PFSK-1 (cell line): ENCODE measurements at regions not wholly inside any gene's neighbourhood (a gene's known extent, or its start where the extent isn't known, plus 50 kb on each side); places are given as distances from the start of the nearest gene placed in this dataset.

Source experiments
- FOXP2 ChIP-seq: optimal IDR thresholded peaks from 2 replicates; pipeline ENCODE3; 2011; ENCODE audit warnings: borderline replicate concordance, control low read depth, inconsistent platforms; ENCODE audit not compliant: insufficient read depth; ENCODE audit errors: extremely low read length, extremely low read depth
- POLR2AphosphoS5 ChIP-seq: IDR thresholded peaks from 2 replicates; pipeline ENCODE4 v1.6.1; 2012; ENCODE audit warnings: low read depth, mild to moderate bottlenecking, control low read depth, low read length, moderate library complexity
- REST ChIP-seq, 2 experiments: IDR thresholded peaks; 2 replicates each; pipeline versions ENCODE4 v1.6.1 to v1.8.0; 2011 to 2012; ENCODE audit warnings: low read depth in 2 of 2, low read length in 2 of 2, control low read depth in 1 of 2, inconsistent platforms in 1 of 2, mild to moderate bottlenecking in 1 of 2, moderate library complexity in 1 of 2; ENCODE audit not compliant: insufficient read depth in 1 of 2
- SIN3A ChIP-seq: IDR thresholded peaks from 2 replicates; pipeline ENCODE4 v1.6.1; 2012; ENCODE audit warnings: mild to moderate bottlenecking, low read length, moderate library complexity, borderline replicate concordance; ENCODE audit not compliant: insufficient read depth

GRCh38 chr18:27400001-27400400 is 214.9 kb upstream of the CHST9 start:
- TF ChIP-seq REST (IDR thresholded peaks at IDR 0.05; ENCODE audit: insufficient read depth in 1 of 2, low read depth in 2 of 2, low read length in 2 of 2) (no peak), POLR2AphosphoS5 (no peak), SIN3A (no peak), FOXP2 (no peak)
